Head of caudate nucleus (tissue), 42 donors: ENCODE measurements at regions not wholly inside any gene's neighbourhood (a gene's known extent, or its start where the extent isn't known, plus 50 kb on each side); places are given as distances from the start of the nearest gene placed in this dataset.
A peak's percentile ranks its signal among the peaks of the same experiment; 100 is the strongest.

Source experiments
- DNase-seq, 42 donors: peaks; one replicate each; pipeline versions ENCODE4 v3.0.0 to v3.0.0-alpha.2; 2020 to 2021; ENCODE audit warnings: mixed read lengths in 7 of 42
- intact Hi-C: fragments of 100-400 bp; cut with DNase I; formaldehyde crosslinking; loops from one replicate; pipeline ENCODE4 v1.15.0; 2022

GRCh38 chr1:34670982-34671381 lies 83.9 kb upstream of the GJB5 start:
- DNase-seq: no peak
- intact Hi-C loops: no loop called here

GRCh38 chr1:34671887-34672286 lies 83.0 kb upstream of the GJB5 start:
- intact Hi-C loops: no loop called here
- DNase-seq: no peak

- DNase-seq: peak in 41 of 42 donors; percentile 14 to 88 (median 68)
These were observed 73.1 kb upstream of the GJB5 start for GRCh38 chr1:34681480-34682451.

GRCh38 chr1:34682452-34683223 lies 72.2 kb upstream of the GJB5 start:
- peak in 1 of 42 donors; percentile 7 for DNase-seq
- intact Hi-C loops: no loop called here

More at GRCh38 chr1:34681480-34682451, 73.1 kb upstream of the GJB5 start:
- intact Hi-C loops: no loop called here

- intact Hi-C loops: no loop called here
- DNase-seq: peak in 1 of 42 donors; percentile 32
These were observed 71.2 kb upstream of the GJB5 start for GRCh38 chr1:34683616-34684015.

GRCh38 chr1:34684266-34684665 lies 70.6 kb upstream of the GJB5 start:
- intact Hi-C loops: no loop called here
- DNase-seq: peak; percentile 38 to 91 (median 70)

GRCh38 chr1:34685225-34685624 lies 69.6 kb upstream of the GJB5 start:
- intact Hi-C loops: no loop called here
- no peak for DNase-seq

- intact Hi-C loops: no loop called here
- no peak for DNase-seq
These were observed 68.3 kb upstream of the GJB5 start for GRCh38 chr1:34686531-34686930.

GRCh38 chr1:34688006-34688741 lies 66.7 kb upstream of the GJB5 start:
- peak in 6 of 42 donors; percentile 9 to 39 (median 26) for DNase-seq

GRCh38 chr1:34690269-34690668 lies 64.6 kb upstream of the GJB5 start:
- no peak for DNase-seq
- intact Hi-C loops: no loop called here

More at GRCh38 chr1:34688006-34688741, 66.7 kb upstream of the GJB5 start:
- intact Hi-C loops: no loop called here

- DNase-seq: peak in 1 of 42 donors; percentile 32
- intact Hi-C loops: no loop called here
These were observed 61.8 kb upstream of the GJB5 start for GRCh38 chr1:34693081-34693480.

- intact Hi-C loops: no loop called here
- peak in 1 of 42 donors; percentile 7 for DNase-seq
These were observed 60.5 kb upstream of the GJB5 start for GRCh38 chr1:34694383-34694782.

- DNase-seq: no peak
- intact Hi-C loops: no loop called here
These were observed 59.3 kb upstream of the GJB5 start for GRCh38 chr1:34695580-34695979.

- intact Hi-C loops: no loop called here
- no peak for DNase-seq
These were observed 58.6 kb upstream of the GJB5 start for GRCh38 chr1:34696230-34696629.

GRCh38 chr1:34696981-34697380 lies 57.9 kb upstream of the GJB5 start:
- DNase-seq: no peak
- intact Hi-C loops: no loop called here

GRCh38 chr1:34697818-34698217 lies 57.0 kb upstream of the GJB5 start:
- peak in 1 of 42 donors; percentile 14 for DNase-seq
- intact Hi-C loops: no loop called here

- no peak for DNase-seq
These were observed 53.4 kb upstream of the GJB5 start for GRCh38 chr1:34701326-34702060.

More at GRCh38 chr1:34701326-34702060, 53.4 kb upstream of the GJB5 start:
- intact Hi-C loops: no loop called here
